ENCODE measurements at regions not wholly inside any gene's neighbourhood (a gene's known extent, or its start where the extent isn't known, plus 50 kb on each side); places are given as distances from the start of the nearest gene placed in this dataset.
"Not testable (repeated sequence)": the region's sequence is repeated elsewhere in the genome, so short reads cannot be mapped to it uniquely, and the experiment has no call there.

DNA sequence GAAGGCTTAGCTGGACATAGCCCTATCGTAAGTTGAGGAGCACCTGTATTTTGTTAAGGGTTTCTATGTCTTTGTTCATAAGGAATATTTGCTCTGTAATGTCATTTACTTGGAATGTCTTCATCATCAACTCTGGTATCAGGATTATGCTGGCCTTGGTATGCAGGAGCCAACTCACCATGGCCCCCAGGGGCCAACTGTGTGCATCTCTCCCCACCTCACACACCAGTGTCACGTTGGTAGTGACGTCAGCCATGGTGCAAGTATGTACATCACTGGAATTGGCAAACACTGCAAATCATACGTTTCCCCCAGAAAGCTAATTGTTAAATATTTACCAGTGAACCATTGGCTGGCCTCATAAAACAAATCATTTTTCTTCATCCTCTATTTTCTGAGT lies 70.8 kb downstream of the YTHDF1 start:
- no peak for DNase-seq

DNA sequence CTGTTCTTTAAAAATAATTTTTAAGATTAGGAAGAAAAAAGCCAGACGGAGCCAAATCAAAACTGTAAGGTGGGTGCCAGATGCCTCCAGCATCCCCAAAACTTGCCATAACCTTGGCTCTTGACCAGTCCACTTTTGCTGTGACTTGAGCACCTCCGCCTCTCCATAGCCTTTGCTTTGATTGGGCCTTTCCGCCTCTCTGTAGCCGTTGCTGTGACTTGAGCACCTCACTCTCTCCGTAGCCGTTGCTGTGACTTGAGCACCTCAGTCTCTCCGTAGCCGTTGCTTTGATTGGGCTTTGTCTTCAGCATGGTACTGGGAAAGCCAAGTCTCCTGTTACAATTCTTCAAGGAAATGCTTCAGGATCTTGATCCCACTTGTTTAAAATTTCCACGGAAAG lies 73.0 kb downstream of the YTHDF1 start:
- DNase-seq = no peak

DNA sequence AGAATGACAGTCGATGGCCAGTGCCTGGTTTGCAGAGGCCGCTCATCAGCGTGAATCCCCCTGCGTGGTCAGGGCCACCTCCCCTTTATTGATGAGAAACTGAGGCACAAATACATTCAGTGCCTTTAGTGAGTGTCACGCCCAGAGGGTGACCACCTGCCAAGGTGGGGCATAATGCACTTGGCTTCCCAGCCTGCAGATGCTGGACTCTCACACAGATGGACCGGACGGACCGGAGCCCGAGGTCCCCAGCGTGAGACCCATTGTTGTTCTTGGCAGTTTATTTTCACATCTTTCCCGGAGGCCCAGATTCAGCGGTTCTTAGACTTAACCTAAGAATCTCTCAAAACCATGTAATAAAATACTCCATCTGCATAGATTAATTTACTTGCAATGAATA lies 74.4 kb downstream of the YTHDF1 start:
- no peak for DNase-seq

DNA sequence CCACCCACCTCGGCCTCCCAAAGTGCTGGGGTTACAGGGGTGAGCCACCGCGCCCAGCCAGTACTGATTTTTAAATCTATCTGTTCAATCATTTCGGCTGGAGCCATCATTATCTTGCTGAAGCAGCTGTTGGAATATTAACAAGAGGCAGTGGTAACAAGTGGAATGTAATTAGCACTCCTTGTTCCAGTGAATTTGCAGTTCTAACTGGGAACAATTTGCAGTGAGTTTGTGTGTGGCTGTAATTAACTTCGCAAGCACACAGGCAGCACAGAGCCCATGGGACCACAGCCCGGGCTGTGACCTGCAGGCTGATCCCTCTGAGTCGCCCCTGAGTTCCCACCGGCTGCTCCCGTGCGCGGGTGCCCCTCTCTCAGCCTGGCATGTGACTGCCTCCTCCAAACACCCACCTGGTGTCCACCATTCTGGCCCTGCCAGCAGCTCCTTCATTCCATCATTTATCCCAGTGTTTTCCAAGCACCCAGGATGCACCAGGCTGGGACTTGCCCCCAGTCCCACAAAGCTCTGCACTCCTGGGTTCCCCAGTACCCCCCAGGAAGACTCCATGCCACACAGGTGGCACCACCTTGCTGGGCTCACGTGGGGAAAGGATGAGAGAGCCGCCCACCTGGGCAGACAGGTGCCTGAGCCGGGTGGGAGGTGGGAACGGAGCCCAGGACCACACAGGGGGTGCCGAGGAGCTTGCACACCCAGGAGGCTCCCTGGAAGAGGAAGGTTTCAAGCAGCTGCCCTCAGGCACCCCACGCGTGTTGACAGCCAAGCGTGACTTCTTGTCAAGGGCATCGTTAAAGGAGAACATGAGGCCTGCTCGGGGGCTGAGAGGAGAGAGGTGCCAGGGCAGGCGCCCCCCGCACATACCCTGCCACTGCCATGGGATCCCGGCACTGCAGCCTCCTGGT lies 75.2 kb downstream of the YTHDF1 start:
- no peak for DNase-seq

DNA sequence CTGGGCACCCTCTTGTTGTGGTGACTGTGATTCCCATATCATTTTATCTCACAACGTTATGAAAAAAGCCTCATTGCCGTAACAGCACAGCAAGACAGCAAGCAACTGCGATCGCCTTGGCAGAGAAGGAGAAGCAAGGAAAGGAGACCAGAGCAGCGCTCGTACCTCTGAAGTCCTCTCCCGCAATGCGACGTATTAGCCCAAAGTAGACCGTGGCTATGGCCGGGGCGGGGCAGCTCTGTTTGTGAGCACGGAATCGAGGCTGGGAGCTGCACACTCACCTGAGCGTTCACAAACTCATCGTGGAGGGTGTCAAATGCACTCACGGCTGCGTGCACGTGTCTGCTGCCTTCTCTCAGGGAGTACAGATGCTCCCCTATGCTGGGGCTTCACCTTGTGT lies 76.1 kb downstream of the YTHDF1 start:
- no peak for DNase-seq

DNA sequence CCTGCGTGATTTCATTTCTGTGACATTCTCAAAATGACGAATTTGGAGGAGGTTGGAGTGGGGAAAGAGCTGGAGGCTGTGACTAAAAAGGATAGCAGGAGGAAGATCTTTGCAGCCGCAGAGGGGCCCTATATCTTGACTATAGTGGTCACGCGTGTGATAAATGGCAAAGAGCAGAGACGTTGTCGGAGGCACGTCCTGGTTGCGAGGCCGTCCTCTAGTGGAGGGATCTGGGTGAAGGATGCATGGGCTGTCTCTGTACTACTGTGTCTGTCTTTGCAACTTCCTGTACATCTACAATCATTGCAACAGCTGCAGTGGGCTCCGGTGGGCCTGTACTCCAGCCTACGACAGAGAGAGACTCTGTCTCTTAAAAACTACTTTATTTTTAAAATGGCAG lies 76.6 kb downstream of the YTHDF1 start:
- DNase-seq = no peak

DNA sequence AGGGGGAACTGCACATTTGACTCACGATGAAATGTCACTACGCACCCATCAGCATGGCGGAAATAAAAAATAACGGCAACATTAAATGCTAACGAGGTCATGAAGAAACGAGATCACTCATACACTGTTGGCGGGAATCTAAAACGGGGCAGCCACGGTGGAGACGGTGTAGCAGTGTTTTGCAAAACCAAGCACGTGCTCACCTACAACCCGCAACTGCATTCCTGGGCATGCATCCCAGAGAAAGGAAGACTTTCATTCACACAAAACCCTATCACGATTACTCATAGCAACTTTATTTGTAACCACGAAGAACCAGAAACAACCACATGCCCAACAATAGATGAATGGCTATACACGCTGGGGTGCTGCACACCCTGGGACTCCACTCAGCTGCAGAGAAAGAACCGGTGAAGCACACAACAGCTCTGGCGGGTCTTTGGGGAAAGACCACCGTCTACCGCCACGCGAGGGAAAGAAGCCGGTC lies 77.0 kb downstream of the YTHDF1 start:
- no peak for DNase-seq

DNA sequence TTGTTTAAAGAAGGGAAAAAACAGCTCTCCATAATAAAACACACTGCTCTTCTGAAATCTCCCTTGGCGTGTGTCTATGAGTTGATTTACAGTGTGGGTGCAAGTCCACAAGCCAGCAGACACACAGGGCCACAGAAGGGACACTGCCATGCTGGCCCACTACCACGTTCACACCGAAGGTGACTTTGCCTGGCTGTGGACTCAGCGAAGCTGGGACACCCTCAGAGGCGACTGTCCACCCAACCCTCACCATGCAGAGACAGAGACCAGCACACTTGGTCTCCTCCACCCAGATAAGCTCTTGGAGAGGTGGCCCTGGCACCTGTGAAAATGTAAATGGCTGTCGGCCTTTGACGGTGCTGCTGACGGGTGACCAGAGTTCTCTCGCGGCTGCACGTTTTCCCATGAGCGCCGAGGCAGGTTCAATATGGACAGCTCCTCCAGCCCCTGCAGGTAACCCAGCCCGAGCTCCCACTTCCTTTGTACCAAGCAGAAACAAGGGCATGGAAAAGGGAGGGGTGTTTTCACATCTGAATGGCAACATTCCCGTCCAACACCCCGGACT lies 78.0 kb downstream of the YTHDF1 start:
- DNase-seq = no peak

DNA sequence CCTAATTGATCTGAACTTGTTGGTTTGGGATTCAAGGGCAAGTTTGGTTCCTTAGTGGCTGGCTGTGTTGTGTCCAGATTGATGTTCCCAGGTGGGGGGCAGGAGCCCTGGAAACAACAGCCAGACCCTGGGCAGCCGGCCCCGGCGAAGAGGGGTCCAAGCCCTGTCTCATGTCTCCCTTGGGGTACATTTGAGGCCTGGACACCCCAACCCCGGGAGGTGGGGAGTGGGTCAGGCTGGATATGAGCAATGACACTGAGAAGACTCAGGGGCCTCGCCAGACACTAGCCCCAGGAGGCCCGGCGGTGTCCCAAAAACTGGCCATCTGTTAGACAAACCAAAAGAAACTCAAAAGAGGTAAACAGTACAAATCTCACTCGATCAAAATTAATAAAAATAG lies 79.6 kb downstream of the YTHDF1 start:
- no peak for DNase-seq

DNA sequence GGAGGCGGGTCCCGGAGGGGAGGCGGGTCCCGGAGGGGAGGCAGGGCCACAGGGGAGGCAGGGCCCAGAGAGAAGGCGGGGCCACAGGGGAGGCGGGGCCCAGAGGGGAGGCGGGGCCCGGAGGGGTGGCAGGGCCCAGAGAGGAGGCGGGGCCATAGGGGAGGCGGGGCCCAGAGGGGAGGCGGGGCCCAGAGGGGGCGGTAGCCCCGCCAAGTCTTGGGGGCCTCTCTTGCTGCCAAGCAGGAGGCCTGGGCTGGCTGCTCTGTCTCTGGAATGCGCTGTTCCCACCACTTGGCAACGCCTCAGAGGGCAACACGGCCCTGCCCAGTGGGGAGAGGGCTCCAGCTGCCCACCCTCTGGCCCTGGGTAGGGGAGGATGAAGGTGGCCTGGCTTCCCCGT lies 80.5 kb downstream of the YTHDF1 start:
- no peak for DNase-seq

DNA sequence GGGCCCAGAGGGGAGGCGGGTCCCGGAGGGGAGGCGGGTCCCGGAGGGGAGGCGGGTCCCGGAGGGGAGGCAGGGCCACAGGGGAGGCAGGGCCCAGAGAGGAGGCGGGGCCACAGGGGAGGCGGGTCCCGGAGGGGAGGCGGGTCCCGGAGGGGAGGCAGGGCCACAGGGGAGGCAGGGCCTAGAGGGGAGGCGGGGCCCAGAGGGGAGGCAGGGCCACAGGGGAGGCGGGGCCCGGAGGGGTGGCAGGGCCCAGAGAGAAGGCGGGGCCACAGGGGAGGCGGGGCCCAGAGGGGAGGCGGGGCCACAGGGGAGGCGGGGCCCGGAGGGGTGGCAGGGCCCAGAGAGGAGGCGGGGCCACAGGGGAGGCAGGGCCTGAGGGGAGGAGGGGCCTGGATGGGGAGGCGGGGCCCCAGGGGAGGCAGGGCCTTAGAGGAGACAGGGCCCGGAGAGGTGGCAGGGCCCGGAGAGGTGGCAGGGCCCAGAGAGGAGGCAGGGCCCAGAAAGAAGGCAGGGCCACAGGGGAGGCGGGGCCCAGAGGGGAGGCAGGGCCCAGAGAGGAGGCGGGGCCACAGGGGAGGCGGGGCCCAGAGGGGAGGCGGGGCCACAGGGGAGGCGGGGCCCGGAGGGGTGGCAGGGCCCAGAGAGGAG lies 81.1 kb downstream of the YTHDF1 start:
- DNase-seq = not testable (repeated sequence)

DNA sequence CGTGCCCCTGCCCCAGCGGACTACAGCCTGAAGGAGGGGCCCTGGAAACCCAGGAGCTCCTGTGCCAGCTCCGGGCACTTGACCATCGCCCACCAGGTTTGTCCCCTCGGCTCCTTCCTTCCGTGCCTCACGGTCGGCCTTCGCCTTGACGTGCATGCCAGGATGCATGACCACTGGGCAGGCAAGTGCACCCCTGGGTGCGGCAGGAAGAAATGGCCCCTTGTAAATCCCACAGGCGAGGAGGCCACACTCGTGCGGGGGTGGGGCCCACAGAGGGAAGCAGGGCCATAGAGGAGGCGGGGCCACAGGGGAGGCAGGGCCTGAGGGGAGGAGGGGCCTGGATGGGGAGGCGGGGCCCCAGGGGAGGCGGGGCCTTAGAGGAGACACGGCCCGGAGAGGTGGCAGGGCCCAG lies 81.7 kb downstream of the YTHDF1 start:
- DNase-seq = no peak

DNA sequence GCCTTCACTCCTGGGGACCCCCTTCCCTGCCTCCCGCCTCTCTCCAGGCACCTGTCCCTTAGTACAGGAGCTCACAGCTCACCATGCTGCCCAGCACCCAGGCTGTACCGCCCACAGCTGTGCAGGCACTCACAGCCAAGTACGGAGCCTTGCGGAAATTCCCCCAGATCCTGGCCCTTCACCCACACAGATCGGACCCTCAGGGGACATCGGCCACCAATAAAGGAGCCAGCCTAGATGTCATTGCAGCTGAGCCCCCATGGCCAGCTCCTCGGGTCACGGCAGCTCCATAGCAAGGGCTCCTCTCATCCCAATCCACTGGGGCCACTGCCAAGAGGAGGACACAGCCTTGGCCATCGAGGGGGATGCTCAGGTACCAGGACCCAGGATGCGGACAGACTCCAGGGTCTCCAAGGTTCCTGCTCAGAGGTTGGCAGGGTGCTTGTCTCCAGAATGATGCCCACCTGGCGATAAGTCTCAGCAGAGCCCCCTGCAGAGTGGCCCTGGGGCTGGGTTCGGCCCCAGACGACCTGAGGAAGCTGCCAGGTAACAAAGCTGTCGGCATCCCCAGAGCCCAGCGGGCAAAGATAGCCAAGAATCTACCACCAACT lies 82.3 kb downstream of the YTHDF1 start:
- no peak for DNase-seq

DNA sequence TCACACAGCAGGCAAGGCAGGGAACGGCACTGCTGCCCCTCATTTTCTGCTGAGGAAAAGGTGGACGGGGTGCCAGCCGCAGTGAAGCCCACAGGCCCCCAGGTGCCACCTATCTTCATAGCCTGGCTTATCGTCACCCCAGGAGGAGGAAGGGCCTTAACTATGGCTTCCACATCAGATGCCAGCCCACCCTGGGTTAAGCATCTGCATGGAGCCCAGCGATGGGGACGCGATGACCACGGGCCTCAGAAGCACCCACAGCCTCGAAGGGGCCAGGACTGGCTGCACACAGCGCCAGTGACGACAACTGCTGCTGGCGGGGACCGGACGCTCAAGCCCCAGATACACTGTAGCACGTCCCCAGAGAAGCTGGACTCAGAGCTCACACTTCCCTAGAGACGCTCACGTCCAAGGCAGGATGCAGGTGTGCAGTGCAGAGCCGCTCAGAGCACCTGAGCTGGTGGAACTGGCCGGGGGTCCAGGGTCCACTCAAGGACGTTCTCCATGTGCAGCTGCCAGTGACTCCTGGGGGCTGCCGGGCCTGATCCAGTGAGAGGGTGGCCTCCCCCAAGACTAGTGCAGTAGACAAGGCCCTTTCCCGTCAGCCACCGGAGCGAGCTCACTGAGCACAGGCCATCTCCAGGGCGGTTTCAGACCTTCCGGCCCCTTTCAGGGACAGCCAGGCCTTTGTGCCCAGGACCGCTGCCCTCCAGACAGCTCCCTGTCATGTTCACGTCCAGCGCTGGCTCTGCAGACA lies 83.0 kb downstream of the YTHDF1 start:
- no peak for DNase-seq

DNA sequence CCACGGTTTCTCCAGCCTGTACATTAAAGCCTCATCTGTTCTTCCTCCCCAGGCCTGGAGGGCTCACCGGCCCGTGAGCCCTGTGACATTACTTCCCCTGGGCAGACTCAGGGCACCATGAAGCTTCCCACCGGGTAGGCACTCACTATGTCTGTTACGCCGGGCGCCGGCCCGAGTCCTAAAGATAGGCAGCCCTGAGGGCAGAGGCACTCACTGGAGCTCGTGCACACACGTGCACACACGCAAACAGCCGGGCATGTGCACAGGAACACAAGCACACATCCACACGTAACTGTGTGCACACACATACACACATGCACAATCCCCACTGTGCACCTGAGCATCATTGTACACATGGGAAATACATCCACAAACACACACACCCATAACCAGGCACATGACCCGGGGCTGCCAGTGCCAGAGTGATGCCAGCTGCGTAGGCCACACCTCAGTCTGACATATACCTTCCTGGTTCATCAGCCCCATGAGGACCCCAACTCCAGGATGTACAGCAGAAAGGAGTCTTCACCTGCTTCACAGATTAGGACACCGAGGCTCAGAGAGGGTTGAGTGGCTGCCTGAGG lies 83.7 kb downstream of the YTHDF1 start:
- no peak for DNase-seq

DNA sequence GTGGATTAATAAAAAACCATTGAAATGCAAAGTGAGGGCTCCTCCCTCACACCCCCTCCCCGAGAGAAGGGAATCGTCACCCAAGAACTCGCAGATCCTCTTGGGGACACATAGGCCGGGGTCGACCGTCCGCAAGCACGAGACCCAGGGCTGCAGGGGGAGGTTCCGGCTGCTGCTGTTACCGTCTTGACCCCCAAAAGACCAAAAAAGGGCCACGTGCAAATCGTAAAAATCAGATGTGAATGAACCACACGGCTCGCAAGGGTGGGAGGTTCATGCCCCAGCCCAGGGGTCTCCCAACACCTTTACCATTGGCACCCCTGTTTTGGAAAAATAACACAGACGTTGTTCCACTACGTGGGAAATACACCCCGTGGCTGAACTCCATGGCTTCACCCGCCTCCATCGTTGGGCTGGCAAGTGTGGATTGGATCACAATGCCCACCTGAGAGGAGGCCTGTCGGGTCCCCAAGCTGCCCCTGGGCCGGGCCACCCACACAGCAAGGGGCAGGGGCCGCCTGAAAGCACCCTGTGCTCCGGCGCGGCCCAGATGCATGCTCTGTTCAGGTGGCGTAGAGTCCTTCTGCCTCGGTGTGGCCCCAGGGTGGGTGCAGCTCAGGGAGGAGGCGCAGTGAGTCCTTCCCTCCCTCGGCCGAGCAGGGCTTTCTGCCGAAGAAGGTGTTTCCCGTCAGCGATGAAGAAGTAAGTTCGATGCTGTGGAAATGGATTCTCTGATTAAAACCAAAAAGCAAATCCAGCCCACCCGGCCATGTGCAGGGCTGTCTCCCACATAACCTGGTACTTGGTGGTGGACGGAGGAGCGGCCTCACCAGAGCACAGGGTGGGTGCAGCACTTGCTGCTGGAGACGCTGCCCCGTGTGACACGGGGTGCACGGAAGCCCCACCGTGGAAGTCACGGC lies 85.0 kb downstream of the YTHDF1 start:
- no peak for DNase-seq

DNA sequence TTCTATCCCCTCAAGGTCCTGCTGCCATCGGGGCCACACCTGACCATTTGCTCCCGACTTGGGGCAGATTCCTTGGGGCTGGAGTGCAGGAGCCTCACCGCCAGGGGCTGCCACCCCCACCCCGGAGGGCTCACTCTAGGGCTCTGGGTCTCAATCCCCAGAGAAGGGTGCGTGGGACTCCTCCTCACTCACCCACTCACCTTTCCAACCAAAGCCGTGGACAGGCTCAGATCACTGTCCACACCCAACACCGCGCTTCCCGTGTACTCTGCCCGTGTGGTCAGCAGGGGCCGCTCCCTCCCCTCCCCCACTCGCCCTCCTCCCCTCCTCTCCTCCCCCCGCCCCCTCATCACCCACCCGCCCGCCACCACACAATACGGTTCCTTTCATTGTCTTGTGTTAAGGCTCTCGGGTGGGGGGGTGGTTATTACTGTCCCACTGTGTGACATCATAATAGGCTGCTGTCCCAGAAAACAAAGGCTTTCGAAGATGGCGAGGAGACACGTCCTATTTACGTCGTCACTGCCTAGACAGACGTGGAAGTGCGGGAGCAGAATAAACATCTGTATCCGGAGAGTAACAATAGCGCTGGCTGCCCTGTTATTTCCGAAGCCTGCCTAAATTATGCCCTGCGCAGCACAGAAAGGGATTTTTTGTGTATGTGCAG lies 85.8 kb downstream of the YTHDF1 start:
- no peak for DNase-seq

DNA sequence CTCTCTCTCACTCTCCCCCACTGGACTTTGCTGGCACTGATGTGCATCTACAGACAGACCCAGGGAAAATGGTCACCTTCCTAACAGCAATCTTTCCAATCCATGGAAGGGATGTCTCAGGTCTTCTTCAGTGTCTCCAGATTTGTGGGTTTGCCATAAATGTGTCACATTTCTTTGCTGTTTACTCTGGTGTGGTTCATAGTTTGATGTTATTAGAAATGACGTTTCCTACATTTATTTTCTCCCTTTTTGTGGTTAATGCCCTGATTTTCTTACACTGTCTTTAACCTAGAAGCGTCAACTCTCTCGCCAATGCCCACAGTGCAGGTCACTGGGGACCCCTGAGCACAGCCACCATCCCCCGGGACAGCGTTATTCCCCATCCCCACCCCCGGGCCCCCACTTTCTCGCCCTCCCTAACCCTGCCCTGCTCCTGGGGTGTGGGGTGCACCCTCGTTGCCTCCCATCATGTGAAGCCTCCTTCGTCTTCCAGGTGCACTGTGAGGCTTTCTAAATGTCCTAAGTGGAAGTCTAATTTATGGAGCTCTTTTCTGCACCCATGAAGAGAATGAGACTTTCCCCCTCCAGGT lies 86.5 kb downstream of the YTHDF1 start:
- no peak for DNase-seq

DNA sequence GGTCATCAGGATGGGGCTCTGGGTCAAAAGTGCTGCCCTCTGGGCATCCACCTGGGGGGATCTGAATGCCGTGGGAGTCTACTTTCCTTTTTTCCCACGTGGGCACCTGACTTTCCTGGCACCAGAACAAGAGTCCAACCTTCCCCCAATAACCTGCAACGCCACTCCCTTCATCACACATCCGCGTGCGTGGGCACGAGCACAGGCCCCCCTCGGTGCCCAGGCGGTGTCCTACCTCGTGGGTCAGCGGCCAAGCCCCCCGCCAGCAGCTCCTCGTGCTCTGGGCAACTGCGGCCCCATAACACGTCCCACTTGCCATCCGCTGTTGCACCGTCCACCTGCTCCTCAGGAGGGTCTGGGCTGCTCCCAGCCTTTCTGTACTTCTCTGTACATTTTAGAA lies 87.0 kb downstream of the YTHDF1 start:
- DNase-seq = no peak

DNA sequence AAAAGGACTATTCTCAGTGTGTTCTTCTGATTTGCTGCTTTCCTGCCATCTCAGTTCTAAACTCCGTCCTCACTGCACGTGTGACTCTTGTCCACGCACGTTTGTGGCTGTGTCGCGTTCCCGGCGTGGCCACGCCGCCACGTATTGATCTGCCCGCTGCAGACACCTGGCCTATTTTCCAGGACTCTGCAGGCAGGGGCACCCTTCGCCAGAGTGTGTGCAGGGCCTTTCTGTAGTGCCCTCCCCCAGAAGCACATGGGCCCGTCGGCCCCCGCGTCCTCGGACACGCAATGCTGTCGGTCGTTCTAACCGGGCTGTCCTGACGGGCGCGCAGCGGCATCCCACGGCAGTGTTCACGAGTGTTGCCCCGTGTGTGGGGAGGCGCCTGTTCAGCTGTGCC lies 87.6 kb downstream of the YTHDF1 start:
- no peak for DNase-seq
